ENCODE measurements at regions not wholly inside any gene's neighbourhood (a gene's known extent, or its start where the extent isn't known, plus 50 kb on each side); places are given as distances from the start of the nearest gene placed in this dataset.

DNA sequence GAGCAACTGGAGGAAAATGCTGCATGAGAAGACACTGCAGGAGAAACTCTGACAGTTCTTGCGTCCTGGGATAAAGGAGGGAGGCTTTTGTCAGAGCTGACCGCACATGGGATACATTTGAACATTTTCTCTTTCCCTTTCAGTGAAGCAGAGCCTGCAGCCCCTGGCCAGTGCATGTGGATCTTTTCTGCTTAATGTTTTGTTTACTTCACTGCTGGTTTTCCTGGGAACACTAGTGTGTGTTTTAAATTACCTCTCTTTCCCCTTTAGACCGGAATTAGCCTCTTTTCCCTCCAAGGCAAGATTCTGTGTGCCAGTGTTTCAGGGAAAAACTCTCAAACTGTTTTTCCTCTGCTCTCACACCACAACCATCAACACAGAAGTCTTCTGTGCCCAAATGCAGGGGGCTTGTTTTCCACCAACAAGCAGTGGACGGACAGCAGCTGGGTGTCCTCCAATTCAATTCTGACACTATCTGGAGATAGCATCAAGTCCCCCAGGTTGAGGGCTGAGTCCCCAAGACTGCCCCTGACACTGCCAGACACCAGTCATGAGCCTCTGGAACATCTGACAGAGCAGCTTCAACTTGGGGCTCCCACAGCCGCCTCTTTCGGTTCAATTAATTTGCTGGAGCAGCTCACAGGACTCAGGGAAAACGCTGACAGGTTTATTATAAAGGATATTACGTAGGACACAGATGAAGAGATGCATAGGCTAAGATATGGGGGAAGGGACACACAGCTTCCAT, 136.2 kb downstream of the RHOU start:
- no peaks in the 10 kb centered on the region for H3K9me2 ChIP-seq (ENCODE audit: insufficient read depth)
- intact Hi-C loops (cut with micrococcal nuclease; ENCODE audit: unreplicated experiment) = no loop called here
- H3K4me1 ChIP-seq (replicated peaks; ENCODE audit: insufficient read depth) = no peaks in the 10 kb centered on the region
- H2AFZ ChIP-seq = no peak overlapping the region
- H3K79me2 ChIP-seq (ENCODE audit: low read depth) = no peaks in the 10 kb centered on the region
- no peak overlapping the region for H3K4me3 ChIP-seq
- H4K20me1 ChIP-seq (ENCODE audit: insufficient read depth) = no peaks in the 10 kb centered on the region
- CTCF ChIA-PET = no interaction called here
- H3K27ac ChIP-seq = no peak overlapping the region
- H3K27me3 ChIP-seq (ENCODE audit: insufficient read depth, low read depth) = peaks cover 79% of the 10 kb centered on the region
- DNase-seq = no peak
- POLR2A ChIA-PET (ENCODE audit: unreplicated experiment) = no interaction called here
- H3K36me3 ChIP-seq (ENCODE audit: low read depth) = no peaks in the 10 kb centered on the region
- H3K9me3 ChIP-seq (ENCODE audit: insufficient read depth, low read depth) = no peaks in the 10 kb centered on the region
- TF ChIP-seq, protein P1, sequence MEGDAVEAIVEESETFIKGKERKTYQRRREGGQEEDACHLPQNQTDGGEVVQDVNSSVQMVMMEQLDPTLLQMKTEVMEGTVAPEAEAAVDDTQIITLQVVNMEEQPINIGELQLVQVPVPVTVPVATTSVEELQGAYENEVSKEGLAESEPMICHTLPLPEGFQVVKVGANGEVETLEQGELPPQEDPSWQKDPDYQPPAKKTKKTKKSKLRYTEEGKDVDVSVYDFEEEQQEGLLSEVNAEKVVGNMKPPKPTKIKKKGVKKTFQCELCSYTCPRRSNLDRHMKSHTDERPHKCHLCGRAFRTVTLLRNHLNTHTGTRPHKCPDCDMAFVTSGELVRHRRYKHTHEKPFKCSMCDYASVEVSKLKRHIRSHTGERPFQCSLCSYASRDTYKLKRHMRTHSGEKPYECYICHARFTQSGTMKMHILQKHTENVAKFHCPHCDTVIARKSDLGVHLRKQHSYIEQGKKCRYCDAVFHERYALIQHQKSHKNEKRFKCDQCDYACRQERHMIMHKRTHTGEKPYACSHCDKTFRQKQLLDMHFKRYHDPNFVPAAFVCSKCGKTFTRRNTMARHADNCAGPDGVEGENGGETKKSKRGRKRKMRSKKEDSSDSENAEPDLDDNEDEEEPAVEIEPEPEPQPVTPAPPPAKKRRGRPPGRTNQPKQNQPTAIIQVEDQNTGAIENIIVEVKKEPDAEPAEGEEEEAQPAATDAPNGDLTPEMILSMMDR (conservative IDR thresholded peaks at IDR 0.05) = no peak
- no peak for TF ChIP-seq EZH2 (IDR thresholded peaks at IDR 0.05; ENCODE audit: low read depth)
- no TSS peak for BruUV-seq (replicated peaks)
- no peaks in the 10 kb centered on the region for H3F3A ChIP-seq (ENCODE audit: insufficient read depth, low read depth)
- H3K4me2 ChIP-seq = no peak overlapping the region

- POLR2A ChIA-PET (ENCODE audit: unreplicated experiment) = no interaction called here
- Histone ChIP-seq H3K4me3 (no peak overlapping the region), H3K36me3 (ENCODE audit: low read depth) (no peaks in the 10 kb centered on the region), H3K27me3 (ENCODE audit: insufficient read depth, low read depth) (peaks cover 79% of the 10 kb centered on the region), H3K4me2 (no peak overlapping the region), H3K9me3 (ENCODE audit: insufficient read depth, low read depth) (no peaks in the 10 kb centered on the region), H3K4me1 (replicated peaks; ENCODE audit: insufficient read depth) (no peaks in the 10 kb centered on the region), H3K79me2 (ENCODE audit: low read depth) (no peaks in the 10 kb centered on the region), H3F3A (ENCODE audit: insufficient read depth, low read depth) (no peaks in the 10 kb centered on the region), H4K20me1 (ENCODE audit: insufficient read depth) (no peaks in the 10 kb centered on the region), H3K27ac (no peak overlapping the region), H2AFZ (no peak overlapping the region), H3K9me2 (ENCODE audit: insufficient read depth) (no peaks in the 10 kb centered on the region)
- no TSS peak for BruUV-seq (replicated peaks)
- DNase-seq = no peak
- TF ChIP-seq, protein P1 (conservative IDR thresholded peaks at IDR 0.05) = no peak
- no peak for TF ChIP-seq EZH2 (IDR thresholded peaks at IDR 0.05; ENCODE audit: low read depth)
- CTCF ChIA-PET = no interaction called here
- intact Hi-C loops (cut with micrococcal nuclease; ENCODE audit: unreplicated experiment) = no loop called here
Measured at GRCh38 chr1:228872080-228872479, 136.8 kb downstream of the RHOU start.

DNA sequence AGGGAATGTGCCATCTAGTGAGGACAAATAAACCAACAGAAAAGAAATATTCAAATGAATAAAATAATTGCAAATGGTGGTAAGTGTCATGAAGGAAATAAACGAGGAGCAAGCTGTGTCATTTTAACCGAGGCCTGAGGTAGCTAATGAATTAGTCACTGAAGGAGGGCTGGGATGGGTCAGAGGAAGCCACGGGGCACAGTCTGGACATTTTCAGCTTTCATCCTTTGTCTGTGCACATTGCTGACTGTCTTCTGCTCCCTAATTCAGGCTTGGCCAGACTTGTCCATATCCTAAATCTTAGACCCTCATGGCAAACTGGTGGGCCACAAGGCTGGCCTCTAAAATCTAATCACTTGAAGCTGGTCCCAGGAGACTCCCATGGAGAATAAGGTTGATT, 138.4 kb downstream of the RHOU start:
- intact Hi-C loops (cut with micrococcal nuclease; ENCODE audit: unreplicated experiment) = no loop called here
- Histone ChIP-seq H2AFZ (no peak overlapping the region), H3K36me3 (ENCODE audit: low read depth) (no peaks in the 10 kb centered on the region), H3K27me3 (ENCODE audit: insufficient read depth, low read depth) (peaks cover 79% of the 10 kb centered on the region), H3F3A (ENCODE audit: insufficient read depth, low read depth) (no peaks in the 10 kb centered on the region), H3K4me2 (no peak overlapping the region), H3K9me3 (ENCODE audit: insufficient read depth, low read depth) (no peaks in the 10 kb centered on the region), H3K4me3 (no peak overlapping the region), H3K4me1 (replicated peaks; ENCODE audit: insufficient read depth) (no peaks in the 10 kb centered on the region), H3K79me2 (ENCODE audit: low read depth) (no peaks in the 10 kb centered on the region), H4K20me1 (ENCODE audit: insufficient read depth) (no peaks in the 10 kb centered on the region), H3K9me2 (ENCODE audit: insufficient read depth) (no peaks in the 10 kb centered on the region), H3K27ac (no peak overlapping the region)
- no TSS peak for BruUV-seq (replicated peaks)
- no peak for DNase-seq
- TF ChIP-seq, protein P1 (conservative IDR thresholded peaks at IDR 0.05) = no peak
- TF ChIP-seq EZH2 (IDR thresholded peaks at IDR 0.05; ENCODE audit: low read depth) = no peak
- ChIA-PET POLR2A (ENCODE audit: unreplicated experiment) (no interaction called here), CTCF (no interaction called here)

All from PC-9 (cell line).